ENCODE measurements at regions not wholly inside any gene's neighbourhood (a gene's known extent, or its start where the extent isn't known, plus 50 kb on each side); places are given as distances from the start of the nearest gene placed in this dataset.

GRCh38 chr3:159829539-159830227 lies 159.0 kb upstream of the IL12A start:
- no peaks in the 10 kb centered on the region for H3K36me3 ChIP-seq (ENCODE audit: control insufficient read depth, insufficient read depth, low read length)
- peak; percentile 99 for DNase-seq (ENCODE audit: low read depth)
- no peak overlapping the region for H3K4me3 ChIP-seq (ENCODE audit: low read depth, low read length)
- H3K27me3 ChIP-seq (ENCODE audit: control insufficient read depth, insufficient read depth, low read length), result no peaks in the 10 kb centered on the region
- FAIRE-seq, result peak; percentile 77
- no peak for TF ChIP-seq CTCF (IDR thresholded peaks at IDR 0.05; ENCODE audit: insufficient read depth, low read length, severe bottlenecking)

- FAIRE-seq, result peak; percentile 40
- H3K36me3 ChIP-seq (ENCODE audit: control insufficient read depth, insufficient read depth, low read length), result no peaks in the 10 kb centered on the region
- H3K4me3 ChIP-seq (ENCODE audit: low read depth, low read length), result no peak overlapping the region
- no peak for DNase-seq (ENCODE audit: low read depth)
- H3K27me3 ChIP-seq (ENCODE audit: control insufficient read depth, insufficient read depth, low read length), result no peaks in the 10 kb centered on the region
- TF ChIP-seq CTCF (IDR thresholded peaks at IDR 0.05; ENCODE audit: insufficient read depth, low read length, severe bottlenecking), result no peak
Observed at GRCh38 chr3:159830523-159831154, 158.0 kb upstream of the IL12A start.

DNA sequence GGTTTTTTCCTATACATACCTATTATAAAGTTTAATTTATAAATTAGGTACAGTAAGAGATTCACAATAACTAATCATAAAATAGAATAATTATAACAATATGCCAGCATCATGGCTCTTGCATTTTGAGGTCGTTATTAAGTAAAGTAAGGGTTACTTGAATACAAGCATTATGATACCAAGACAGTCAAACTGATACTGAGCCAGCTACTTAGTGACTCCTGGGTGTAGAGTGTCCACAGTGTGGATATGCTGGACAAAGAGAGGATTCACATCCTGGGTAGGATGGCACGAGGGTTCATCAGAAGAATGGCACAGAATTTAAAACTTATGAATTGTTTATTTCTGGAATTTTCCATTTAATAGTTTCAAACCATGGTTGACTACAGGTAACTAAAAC lies 157.2 kb upstream of the IL12A start:
- no peak for DNase-seq (ENCODE audit: low read depth)
- Histone ChIP-seq H3K4me3 (ENCODE audit: low read depth, low read length) (no peak overlapping the region), H3K36me3 (ENCODE audit: control insufficient read depth, insufficient read depth, low read length) (no peaks in the 10 kb centered on the region), H3K27me3 (ENCODE audit: control insufficient read depth, insufficient read depth, low read length) (no peaks in the 10 kb centered on the region)
- TF ChIP-seq CTCF (IDR thresholded peaks at IDR 0.05; ENCODE audit: insufficient read depth, low read length, severe bottlenecking), result no peak
- FAIRE-seq, result no peak

- Histone ChIP-seq H3K27me3 (ENCODE audit: control insufficient read depth, insufficient read depth, low read length) (no peaks in the 10 kb centered on the region), H3K36me3 (ENCODE audit: control insufficient read depth, insufficient read depth, low read length) (no peaks in the 10 kb centered on the region), H3K4me3 (ENCODE audit: low read depth, low read length) (no peak overlapping the region)
- DNase-seq (ENCODE audit: low read depth), result no peak
- no peak for FAIRE-seq
- TF ChIP-seq CTCF (IDR thresholded peaks at IDR 0.05; ENCODE audit: insufficient read depth, low read length, severe bottlenecking), result no peak
Observed at GRCh38 chr3:159832024-159832423, 156.6 kb upstream of the IL12A start.

- H3K4me3 ChIP-seq (ENCODE audit: low read depth, low read length), result no peak overlapping the region
- DNase-seq (ENCODE audit: low read depth) (no peak), FAIRE-seq (no peak)
- no peaks in the 10 kb centered on the region for H3K27me3 ChIP-seq (ENCODE audit: control insufficient read depth, insufficient read depth, low read length)
- TF ChIP-seq CTCF (IDR thresholded peaks at IDR 0.05; ENCODE audit: insufficient read depth, low read length, severe bottlenecking), result no peak
- H3K36me3 ChIP-seq (ENCODE audit: control insufficient read depth, insufficient read depth, low read length), result no peaks in the 10 kb centered on the region
Observed at GRCh38 chr3:159835126-159835525, 153.5 kb upstream of the IL12A start.

Measured in bronchial epithelial cell (primary cell).